ENCODE measurements at regions not wholly inside any gene's neighbourhood (a gene's known extent, or its start where the extent isn't known, plus 50 kb on each side); places are given as distances from the start of the nearest gene placed in this dataset.

DNA sequence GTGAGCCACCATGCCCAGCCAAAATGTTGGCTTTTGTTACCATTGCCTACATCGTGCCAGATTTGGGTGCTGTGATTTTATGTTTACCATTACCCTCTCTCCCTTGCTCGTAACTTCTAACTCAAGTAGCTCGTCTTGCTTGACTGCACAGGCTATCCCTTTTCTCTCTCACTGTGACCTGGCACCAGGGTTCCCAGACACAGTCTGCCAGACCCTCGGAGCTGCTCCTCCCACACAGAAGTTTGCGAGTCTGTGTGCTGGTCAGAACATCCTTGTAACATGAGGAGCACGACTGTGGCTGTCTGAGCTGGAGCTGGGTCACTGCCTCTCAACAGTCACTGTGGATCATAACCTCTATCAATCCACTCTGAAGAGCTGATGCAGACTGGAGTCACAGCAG lies 152.5 kb upstream of the ACKR3 start:
- DNase-seq (ENCODE audit: low spot score) (no peak), ATAC-seq (ENCODE audit: insufficient number of reproducible peaks, low FRiP score, low read depth) (no peak)
- no peaks in the 10 kb centered on the region for H3K9me3 ChIP-seq
- H3K4me3 ChIP-seq = no peak overlapping the region
- H3K27ac ChIP-seq = no peak overlapping the region
- no peaks in the 10 kb centered on the region for H3K27me3 ChIP-seq (replicated peaks; ENCODE audit: insufficient read depth)
- no peaks in the 10 kb centered on the region for H3K4me1 ChIP-seq (ENCODE audit: control insufficient read depth in 1 of 2, low read depth in 2 of 2)
- H3K36me3 ChIP-seq = no peaks in the 10 kb centered on the region
- TF ChIP-seq, protein P1, sequence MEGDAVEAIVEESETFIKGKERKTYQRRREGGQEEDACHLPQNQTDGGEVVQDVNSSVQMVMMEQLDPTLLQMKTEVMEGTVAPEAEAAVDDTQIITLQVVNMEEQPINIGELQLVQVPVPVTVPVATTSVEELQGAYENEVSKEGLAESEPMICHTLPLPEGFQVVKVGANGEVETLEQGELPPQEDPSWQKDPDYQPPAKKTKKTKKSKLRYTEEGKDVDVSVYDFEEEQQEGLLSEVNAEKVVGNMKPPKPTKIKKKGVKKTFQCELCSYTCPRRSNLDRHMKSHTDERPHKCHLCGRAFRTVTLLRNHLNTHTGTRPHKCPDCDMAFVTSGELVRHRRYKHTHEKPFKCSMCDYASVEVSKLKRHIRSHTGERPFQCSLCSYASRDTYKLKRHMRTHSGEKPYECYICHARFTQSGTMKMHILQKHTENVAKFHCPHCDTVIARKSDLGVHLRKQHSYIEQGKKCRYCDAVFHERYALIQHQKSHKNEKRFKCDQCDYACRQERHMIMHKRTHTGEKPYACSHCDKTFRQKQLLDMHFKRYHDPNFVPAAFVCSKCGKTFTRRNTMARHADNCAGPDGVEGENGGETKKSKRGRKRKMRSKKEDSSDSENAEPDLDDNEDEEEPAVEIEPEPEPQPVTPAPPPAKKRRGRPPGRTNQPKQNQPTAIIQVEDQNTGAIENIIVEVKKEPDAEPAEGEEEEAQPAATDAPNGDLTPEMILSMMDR (IDR thresholded peaks at IDR 0.05) = no peak

DNA sequence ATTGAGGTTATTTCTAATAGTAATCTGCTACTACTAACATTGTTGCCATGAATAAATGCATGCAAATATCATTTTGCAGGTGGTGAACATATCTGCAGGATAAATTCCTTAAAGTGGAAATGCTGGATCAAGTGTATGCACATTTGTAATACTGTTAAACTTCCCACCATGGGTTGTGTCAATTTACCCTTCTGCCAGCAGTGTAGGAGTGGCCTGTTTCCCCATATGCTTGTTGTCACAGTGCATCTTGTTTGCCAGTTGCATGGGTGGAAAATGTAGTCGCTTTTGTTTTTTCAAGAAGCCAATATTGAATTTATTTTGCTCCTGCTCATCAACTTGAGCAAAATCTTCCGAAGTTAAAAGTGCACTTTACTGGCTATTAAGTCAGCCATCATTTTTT lies 139.0 kb upstream of the ACKR3 start:
- H3K36me3 ChIP-seq = no peaks in the 10 kb centered on the region
- no peak overlapping the region for H3K4me3 ChIP-seq
- DNase-seq (ENCODE audit: low spot score) (no peak), ATAC-seq (ENCODE audit: insufficient number of reproducible peaks, low FRiP score, low read depth) (no peak)
- no peaks in the 10 kb centered on the region for H3K27me3 ChIP-seq (replicated peaks; ENCODE audit: insufficient read depth)
- TF ChIP-seq, protein P1 (IDR thresholded peaks at IDR 0.05) = no peak
- no peaks in the 10 kb centered on the region for H3K4me1 ChIP-seq (ENCODE audit: control insufficient read depth in 1 of 2, low read depth in 2 of 2)
- no peak overlapping the region for H3K27ac ChIP-seq
- H3K9me3 ChIP-seq = no peaks in the 10 kb centered on the region

DNA sequence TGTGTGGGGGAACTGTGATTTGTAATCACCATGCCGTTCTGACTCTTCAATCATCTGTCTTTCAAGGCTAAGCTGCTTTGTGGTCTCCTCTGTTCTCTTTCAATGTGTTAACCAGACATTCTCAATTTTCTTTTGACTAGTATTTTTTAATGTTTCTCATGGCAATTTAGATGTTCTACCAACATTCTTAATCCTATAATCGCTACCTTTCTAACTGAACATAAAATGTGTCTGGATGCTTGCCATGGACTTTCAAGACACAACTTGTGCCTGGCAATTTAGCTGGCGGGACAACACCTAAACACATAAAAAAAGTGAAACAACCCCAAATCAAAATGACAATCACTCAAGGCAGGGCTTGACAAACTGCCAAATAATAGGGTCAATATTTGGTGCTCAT lies 135.0 kb upstream of the ACKR3 start:
- Histone ChIP-seq H3K27ac (no peak overlapping the region), H3K36me3 (no peaks in the 10 kb centered on the region), H3K9me3 (no peaks in the 10 kb centered on the region), H3K4me3 (no peak overlapping the region), H3K27me3 (replicated peaks; ENCODE audit: insufficient read depth) (no peaks in the 10 kb centered on the region), H3K4me1 (ENCODE audit: control insufficient read depth in 1 of 2, low read depth in 2 of 2) (no peaks in the 10 kb centered on the region)
- TF ChIP-seq, protein P1 (IDR thresholded peaks at IDR 0.05) = no peak
- ATAC-seq (ENCODE audit: insufficient number of reproducible peaks, low FRiP score, low read depth) = no peak
- DNase-seq (ENCODE audit: low spot score) = no peak

DNA sequence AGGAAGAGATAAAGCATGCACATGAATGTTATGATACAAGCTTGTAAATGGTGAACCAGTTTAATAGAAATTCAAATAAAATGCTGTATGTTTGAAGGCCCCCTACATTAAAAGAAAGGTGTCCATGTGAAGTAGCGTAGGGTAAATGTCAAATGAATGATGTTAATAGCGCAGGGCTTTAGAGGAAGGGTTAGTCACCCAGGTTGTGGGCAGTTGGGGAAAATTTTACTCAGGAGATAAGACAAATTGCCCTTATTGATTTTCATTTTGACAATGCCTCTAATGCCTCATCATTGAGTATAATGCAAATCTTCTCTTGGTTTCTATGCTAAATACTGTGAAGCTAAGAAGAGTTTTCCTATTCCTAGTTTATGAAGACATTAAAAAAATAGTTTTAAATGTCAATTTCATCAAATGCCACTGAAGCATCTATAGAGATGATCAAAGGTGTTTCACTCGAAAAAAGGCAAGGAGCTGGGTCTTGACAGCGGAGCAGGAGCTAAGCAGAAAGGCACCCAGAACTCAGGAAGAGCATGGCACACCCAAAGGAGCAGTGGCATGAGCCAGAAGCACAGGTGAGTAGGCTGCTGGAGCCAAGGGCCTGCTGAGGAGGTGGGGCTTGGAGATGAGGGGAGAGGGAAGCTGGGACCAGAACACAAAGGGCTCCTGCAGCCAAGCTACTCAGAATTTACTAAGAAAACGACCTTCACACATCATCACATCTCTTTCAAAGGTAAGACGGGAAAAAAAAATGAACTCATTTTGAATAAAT lies 129.3 kb upstream of the ACKR3 start:
- no peaks in the 10 kb centered on the region for H3K9me3 ChIP-seq
- TF ChIP-seq, protein P1 (IDR thresholded peaks at IDR 0.05) = no peak
- ATAC-seq (ENCODE audit: insufficient number of reproducible peaks, low FRiP score, low read depth) = no peak

DNA sequence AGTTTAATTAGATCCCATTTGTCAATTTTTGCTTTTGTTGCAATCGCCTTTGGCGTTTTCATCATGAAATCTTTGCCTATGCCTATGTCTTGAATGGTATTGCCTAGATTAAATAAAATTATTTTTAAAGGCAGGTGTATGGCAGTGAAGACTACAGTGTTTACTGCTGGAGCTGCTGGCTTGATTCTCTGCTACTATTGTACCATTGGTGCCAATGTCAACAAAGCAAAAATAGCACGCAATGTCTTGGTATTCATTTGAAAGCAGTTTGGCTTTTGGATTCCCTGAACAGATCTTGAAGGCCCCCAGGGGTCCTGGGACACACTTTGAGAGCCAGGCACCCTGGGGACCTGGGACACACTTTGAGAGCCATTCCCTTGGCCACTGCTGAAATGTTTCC lies 125.4 kb upstream of the ACKR3 start:
- no peaks in the 10 kb centered on the region for H3K27me3 ChIP-seq (replicated peaks; ENCODE audit: insufficient read depth)
- H3K27ac ChIP-seq = no peak overlapping the region
- no peaks in the 10 kb centered on the region for H3K36me3 ChIP-seq
- H3K4me3 ChIP-seq = no peak overlapping the region
- no peaks in the 10 kb centered on the region for H3K9me3 ChIP-seq
- ATAC-seq (ENCODE audit: insufficient number of reproducible peaks, low FRiP score, low read depth) (no peak), DNase-seq (ENCODE audit: low spot score) (no peak)
- TF ChIP-seq, protein P1 (IDR thresholded peaks at IDR 0.05) = no peak
- H3K4me1 ChIP-seq (ENCODE audit: control insufficient read depth in 1 of 2, low read depth in 2 of 2) = no peaks in the 10 kb centered on the region

More for the DNA sequence above, 129.3 kb upstream of the ACKR3 start:
- Histone ChIP-seq H3K36me3 (no peaks in the 10 kb centered on the region), H3K27ac (no peak overlapping the region), H3K27me3 (replicated peaks; ENCODE audit: insufficient read depth) (no peaks in the 10 kb centered on the region), H3K4me1 (ENCODE audit: control insufficient read depth in 1 of 2, low read depth in 2 of 2) (no peaks in the 10 kb centered on the region), H3K4me3 (no peak overlapping the region)
- DNase-seq (ENCODE audit: low spot score) = no peak
